ENCODE measurements at regions not wholly inside any gene's neighbourhood (a gene's known extent, or its start where the extent isn't known, plus 50 kb on each side); places are given as distances from the start of the nearest gene placed in this dataset.

DNA sequence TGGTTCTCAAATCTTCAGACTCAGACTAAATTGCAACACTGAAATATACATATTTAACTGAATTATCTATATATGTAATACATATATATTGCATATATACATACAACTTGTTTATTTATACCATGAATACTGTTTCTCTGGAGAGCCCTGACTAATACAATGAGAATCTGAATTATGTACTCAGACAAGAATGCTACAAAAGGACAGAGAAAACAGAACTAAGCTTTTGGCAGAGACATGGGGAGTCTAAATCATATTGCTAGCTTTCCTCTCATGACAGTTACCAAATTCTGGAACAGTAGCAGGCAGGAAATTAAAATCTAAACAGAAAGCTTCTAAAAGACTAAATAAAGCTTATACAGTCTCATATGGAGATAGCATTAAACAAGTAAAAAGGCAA, 142.4 kb upstream of the KCNMB2 start:
- TF ChIP-seq, protein P1, sequence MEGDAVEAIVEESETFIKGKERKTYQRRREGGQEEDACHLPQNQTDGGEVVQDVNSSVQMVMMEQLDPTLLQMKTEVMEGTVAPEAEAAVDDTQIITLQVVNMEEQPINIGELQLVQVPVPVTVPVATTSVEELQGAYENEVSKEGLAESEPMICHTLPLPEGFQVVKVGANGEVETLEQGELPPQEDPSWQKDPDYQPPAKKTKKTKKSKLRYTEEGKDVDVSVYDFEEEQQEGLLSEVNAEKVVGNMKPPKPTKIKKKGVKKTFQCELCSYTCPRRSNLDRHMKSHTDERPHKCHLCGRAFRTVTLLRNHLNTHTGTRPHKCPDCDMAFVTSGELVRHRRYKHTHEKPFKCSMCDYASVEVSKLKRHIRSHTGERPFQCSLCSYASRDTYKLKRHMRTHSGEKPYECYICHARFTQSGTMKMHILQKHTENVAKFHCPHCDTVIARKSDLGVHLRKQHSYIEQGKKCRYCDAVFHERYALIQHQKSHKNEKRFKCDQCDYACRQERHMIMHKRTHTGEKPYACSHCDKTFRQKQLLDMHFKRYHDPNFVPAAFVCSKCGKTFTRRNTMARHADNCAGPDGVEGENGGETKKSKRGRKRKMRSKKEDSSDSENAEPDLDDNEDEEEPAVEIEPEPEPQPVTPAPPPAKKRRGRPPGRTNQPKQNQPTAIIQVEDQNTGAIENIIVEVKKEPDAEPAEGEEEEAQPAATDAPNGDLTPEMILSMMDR (IDR thresholded peaks at IDR 0.05): no peak
- no peak for TF ChIP-seq EP300 (IDR thresholded peaks at IDR 0.05)
